ENCODE measurements at regions not wholly inside any gene's neighbourhood (a gene's known extent, or its start where the extent isn't known, plus 50 kb on each side); places are given as distances from the start of the nearest gene placed in this dataset.
"Not testable (repeated sequence)": the region's sequence is repeated elsewhere in the genome, so short reads cannot be mapped to it uniquely, and the experiment has no call there.

DNA sequence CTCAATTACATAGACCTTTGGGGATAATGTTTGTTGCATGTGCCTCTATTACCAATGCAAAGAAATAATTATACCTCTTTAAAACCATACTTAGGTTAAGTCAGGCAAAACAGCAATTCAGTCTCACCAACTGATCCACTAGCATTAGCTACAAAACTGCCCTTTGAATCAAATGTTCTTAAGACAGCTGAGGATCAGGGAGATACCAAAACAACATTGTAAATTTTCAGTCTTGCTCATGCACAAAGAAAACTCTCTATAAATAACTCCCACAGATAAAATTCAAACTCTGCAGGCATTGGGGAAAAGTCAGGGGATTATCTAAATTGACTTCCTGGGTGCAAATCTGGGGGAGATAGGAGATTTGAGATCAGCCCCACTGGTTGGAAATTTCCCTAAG, 100.9 kb upstream of the DPT start:
- no peak overlapping the region for H3K4me3 Mint-ChIP-seq
- ATAC-seq: no peak

GRCh38 chr1:168830562-168830961, 101.6 kb upstream of the DPT start:
- POLR2A ChIA-PET: no interaction called here
- Mint-ChIP-seq H3K36me3 (ENCODE audit: low read depth) (no peaks in the 10 kb centered on the region), H3K9me3 (ENCODE audit: insufficient read depth) (no peaks in the 10 kb centered on the region), H3K27me3 (ENCODE audit: low read depth) (peaks cover 2% of the 10 kb centered on the region), H3K4me1 (ENCODE audit: low read depth) (peaks cover 12% of the 10 kb centered on the region), H3K4me3 (no peak overlapping the region), H3K27ac (no peak overlapping the region)
- DNase-seq: no peak
- CTCF ChIA-PET: interaction anchor here (1.2 kb wide), 1 partner anchor 488 kb away, joined by 4 read pairs; no protein-coding TSS in a partner anchor
- ATAC-seq: no peak

More for the DNA sequence above, 100.9 kb upstream of the DPT start:
- peaks cover 2% of the 10 kb centered on the region for H3K27me3 Mint-ChIP-seq (ENCODE audit: low read depth)
- H3K4me1 Mint-ChIP-seq (ENCODE audit: low read depth): peaks cover 12% of the 10 kb centered on the region
- H3K36me3 Mint-ChIP-seq (ENCODE audit: low read depth): no peaks in the 10 kb centered on the region
- H3K27ac Mint-ChIP-seq: no peak overlapping the region
- POLR2A ChIA-PET: no interaction called here
- H3K9me3 Mint-ChIP-seq (ENCODE audit: insufficient read depth): no peaks in the 10 kb centered on the region
- DNase-seq: no peak
- CTCF ChIA-PET: interaction anchor here (0.6 to 1.2 kb wide), 2 partner anchors 249 to 487 kb away, joined by 3 to 4 read pairs; no protein-coding TSS in a partner anchor

- no peak for ATAC-seq
- no peak for DNase-seq
- no peaks in the 10 kb centered on the region for H3K36me3 Mint-ChIP-seq (ENCODE audit: low read depth)
- peaks cover 2% of the 10 kb centered on the region for H3K27me3 Mint-ChIP-seq (ENCODE audit: low read depth)
- POLR2A ChIA-PET: no interaction called here
- peaks cover 12% of the 10 kb centered on the region for H3K4me1 Mint-ChIP-seq (ENCODE audit: low read depth)
- H3K9me3 Mint-ChIP-seq (ENCODE audit: insufficient read depth): no peaks in the 10 kb centered on the region
- CTCF ChIA-PET: no interaction called here
- H3K27ac Mint-ChIP-seq: no peak overlapping the region
- no peak overlapping the region for H3K4me3 Mint-ChIP-seq
Measured at GRCh38 chr1:168832661-168833060, 103.7 kb upstream of the DPT start.

DNA sequence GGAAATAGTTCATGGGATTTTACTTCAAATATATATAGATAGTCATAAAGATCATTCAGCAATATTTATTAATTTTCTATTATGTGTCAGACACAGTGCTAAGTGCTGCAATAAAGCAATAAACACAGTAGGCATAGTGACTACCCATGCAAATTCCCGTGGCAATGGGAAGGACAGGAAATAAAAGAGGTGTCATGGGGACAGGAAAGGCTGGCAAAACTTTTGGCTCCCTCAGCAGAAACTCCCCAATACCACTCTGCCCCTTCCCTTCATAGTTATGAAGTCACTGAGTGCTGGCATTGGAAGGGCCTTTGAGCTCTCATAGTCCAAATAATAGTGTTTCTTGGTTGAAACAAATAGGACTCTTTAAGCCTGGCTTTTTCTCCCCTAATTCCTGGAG, 104.4 kb upstream of the DPT start:
- H3K27ac Mint-ChIP-seq: peak overlapping the region; percentile 56
- H3K27me3 Mint-ChIP-seq (ENCODE audit: low read depth): no peaks in the 10 kb centered on the region
- no peaks in the 10 kb centered on the region for H3K9me3 Mint-ChIP-seq (ENCODE audit: insufficient read depth)
- peaks cover 12% of the 10 kb centered on the region for H3K4me1 Mint-ChIP-seq (ENCODE audit: low read depth)
- no peak overlapping the region for H3K4me3 Mint-ChIP-seq
- ChIA-PET CTCF (interaction anchor here (0.9 to 1.1 kb wide), 2 partner anchors 14 to 88 kb away, joined by 3 read pairs; no protein-coding TSS in a partner anchor), POLR2A (no interaction called here)
- ATAC-seq (no peak), DNase-seq (no peak)
- H3K36me3 Mint-ChIP-seq (ENCODE audit: low read depth): no peaks in the 10 kb centered on the region

GRCh38 chr1:168833801-168834224, 104.8 kb upstream of the DPT start:
- no peaks in the 10 kb centered on the region for H3K36me3 Mint-ChIP-seq (ENCODE audit: low read depth)
- peaks cover 12% of the 10 kb centered on the region for H3K4me1 Mint-ChIP-seq (ENCODE audit: low read depth)
- DNase-seq (peak; percentile 30), ATAC-seq (peak; percentile 39)
- H3K9me3 Mint-ChIP-seq (ENCODE audit: insufficient read depth): no peaks in the 10 kb centered on the region
- ChIA-PET POLR2A (no interaction called here), CTCF (interaction anchor here (0.9 to 1.1 kb wide), 2 partner anchors 14 to 88 kb away, joined by 3 read pairs; no protein-coding TSS in a partner anchor)
- H3K4me3 Mint-ChIP-seq: no peak overlapping the region
- no peaks in the 10 kb centered on the region for H3K27me3 Mint-ChIP-seq (ENCODE audit: low read depth)
- peak overlapping the region; percentile 56 for H3K27ac Mint-ChIP-seq

GRCh38 chr1:168834225-168834872, 105.3 kb upstream of the DPT start:
- H3K27me3 Mint-ChIP-seq (ENCODE audit: low read depth): no peaks in the 10 kb centered on the region
- peaks cover 12% of the 10 kb centered on the region for H3K4me1 Mint-ChIP-seq (ENCODE audit: low read depth)
- ATAC-seq (no peak), DNase-seq (no peak)
- H3K27ac Mint-ChIP-seq: peak overlapping the region; percentile 56
- ChIA-PET CTCF (interaction anchor here (0.9 to 1.1 kb wide), 2 partner anchors 15 to 87 kb away, joined by 3 read pairs; no protein-coding TSS in a partner anchor), POLR2A (no interaction called here)
- H3K36me3 Mint-ChIP-seq (ENCODE audit: low read depth): no peaks in the 10 kb centered on the region
- H3K4me3 Mint-ChIP-seq: no peak overlapping the region
- no peaks in the 10 kb centered on the region for H3K9me3 Mint-ChIP-seq (ENCODE audit: insufficient read depth)

GRCh38 chr1:168835176-168835575, 106.2 kb upstream of the DPT start:
- H3K4me3 Mint-ChIP-seq: no peak overlapping the region
- ATAC-seq (no peak), DNase-seq (no peak)
- CTCF ChIA-PET: no interaction called here
- no peaks in the 10 kb centered on the region for H3K27me3 Mint-ChIP-seq (ENCODE audit: low read depth)
- no peak overlapping the region for H3K27ac Mint-ChIP-seq
- POLR2A ChIA-PET: no interaction called here
- no peaks in the 10 kb centered on the region for H3K9me3 Mint-ChIP-seq (ENCODE audit: insufficient read depth)
- no peaks in the 10 kb centered on the region for H3K36me3 Mint-ChIP-seq (ENCODE audit: low read depth)
- peaks cover 12% of the 10 kb centered on the region for H3K4me1 Mint-ChIP-seq (ENCODE audit: low read depth)

- POLR2A ChIA-PET: no interaction called here
- Mint-ChIP-seq H3K9me3 (ENCODE audit: insufficient read depth) (no peaks in the 10 kb centered on the region), H3K27me3 (ENCODE audit: low read depth) (no peaks in the 10 kb centered on the region), H3K36me3 (ENCODE audit: low read depth) (no peaks in the 10 kb centered on the region), H3K4me1 (ENCODE audit: low read depth) (peaks cover 12% of the 10 kb centered on the region), H3K4me3 (no peak overlapping the region), H3K27ac (no peak overlapping the region)
- DNase-seq (no peak), ATAC-seq (no peak)
- CTCF ChIA-PET: no interaction called here
Measured at GRCh38 chr1:168835791-168836190, 106.8 kb upstream of the DPT start.

- H3K9me3 Mint-ChIP-seq (ENCODE audit: insufficient read depth): no peaks in the 10 kb centered on the region
- no peak overlapping the region for H3K27ac Mint-ChIP-seq
- no peaks in the 10 kb centered on the region for H3K27me3 Mint-ChIP-seq (ENCODE audit: low read depth)
- no peaks in the 10 kb centered on the region for H3K36me3 Mint-ChIP-seq (ENCODE audit: low read depth)
- H3K4me1 Mint-ChIP-seq (ENCODE audit: low read depth): peaks cover 12% of the 10 kb centered on the region
- ChIA-PET POLR2A (no interaction called here), CTCF (no interaction called here)
- no peak overlapping the region for H3K4me3 Mint-ChIP-seq
- DNase-seq (no peak), ATAC-seq (no peak)
Measured at GRCh38 chr1:168836469-168836868, 107.5 kb upstream of the DPT start.

DNA sequence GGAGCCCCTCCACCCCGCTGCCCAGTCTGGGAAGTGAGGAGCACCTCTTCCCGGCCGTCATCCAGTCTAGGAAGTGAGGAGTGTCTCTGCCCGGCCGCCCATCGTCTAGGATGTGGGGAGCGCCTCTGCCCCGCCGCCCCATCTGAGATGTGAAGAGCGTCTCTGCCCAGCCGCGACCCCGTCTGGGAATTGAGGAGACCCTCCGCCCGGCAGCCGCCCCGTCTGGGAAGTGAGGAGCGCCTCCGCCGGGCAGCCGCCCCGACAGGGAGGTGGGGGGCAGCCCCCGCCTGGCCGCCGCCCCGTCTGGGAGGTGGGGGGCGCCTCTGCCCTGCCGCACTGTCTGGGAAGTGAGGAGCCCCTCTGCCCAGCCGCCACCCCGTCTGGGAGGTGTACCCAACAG, 108.2 kb upstream of the DPT start:
- H3K27ac Mint-ChIP-seq; ATAC-seq; H3K27me3 Mint-ChIP-seq (ENCODE audit: low read depth); CTCF ChIA-PET; H3K4me3 Mint-ChIP-seq; H3K36me3 Mint-ChIP-seq (ENCODE audit: low read depth); POLR2A ChIA-PET; DNase-seq; H3K9me3 Mint-ChIP-seq (ENCODE audit: insufficient read depth): not testable (repeated sequence)
- peaks cover 12% of the 10 kb centered on the region for H3K4me1 Mint-ChIP-seq (ENCODE audit: low read depth)

- peaks cover 3% of the 10 kb centered on the region for H3K27me3 Mint-ChIP-seq (ENCODE audit: low read depth)
- H3K27ac Mint-ChIP-seq: no peak overlapping the region
Measured at GRCh38 chr1:168842306-168842705, 113.3 kb upstream of the DPT start.

DNA sequence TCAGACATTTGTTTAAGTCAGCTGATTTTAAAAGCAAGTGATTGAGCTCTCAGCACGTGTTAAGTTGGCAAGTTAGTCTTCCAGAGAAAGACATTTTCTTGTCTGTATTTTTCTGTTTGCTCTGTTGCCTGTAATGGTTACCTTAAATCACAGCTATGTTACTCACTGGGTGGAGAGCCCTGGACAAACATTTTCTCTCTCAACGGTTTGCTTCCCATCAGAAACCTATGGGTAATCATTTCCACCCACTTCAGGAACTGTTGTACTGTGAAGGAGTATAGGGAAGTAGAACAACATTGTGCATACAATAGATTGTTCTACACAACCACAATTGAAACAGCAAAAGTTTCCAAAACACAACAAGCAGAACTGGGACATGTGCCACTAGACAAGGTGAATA, 113.9 kb upstream of the DPT start:
- no peak for ATAC-seq
- CTCF ChIA-PET: no interaction called here

More at GRCh38 chr1:168842306-168842705, 113.3 kb upstream of the DPT start:
- ChIA-PET POLR2A (interaction anchor here (0.6 kb wide), 1 partner anchor 58 kb away, joined by 3 read pairs; no protein-coding TSS in a partner anchor), CTCF (no interaction called here)
- H3K4me1 Mint-ChIP-seq (ENCODE audit: low read depth): no peaks in the 10 kb centered on the region
- ATAC-seq (no peak), DNase-seq (no peak)
- no peak overlapping the region for H3K4me3 Mint-ChIP-seq
- no peaks in the 10 kb centered on the region for H3K9me3 Mint-ChIP-seq (ENCODE audit: insufficient read depth)
- H3K36me3 Mint-ChIP-seq (ENCODE audit: low read depth): no peaks in the 10 kb centered on the region

DNA sequence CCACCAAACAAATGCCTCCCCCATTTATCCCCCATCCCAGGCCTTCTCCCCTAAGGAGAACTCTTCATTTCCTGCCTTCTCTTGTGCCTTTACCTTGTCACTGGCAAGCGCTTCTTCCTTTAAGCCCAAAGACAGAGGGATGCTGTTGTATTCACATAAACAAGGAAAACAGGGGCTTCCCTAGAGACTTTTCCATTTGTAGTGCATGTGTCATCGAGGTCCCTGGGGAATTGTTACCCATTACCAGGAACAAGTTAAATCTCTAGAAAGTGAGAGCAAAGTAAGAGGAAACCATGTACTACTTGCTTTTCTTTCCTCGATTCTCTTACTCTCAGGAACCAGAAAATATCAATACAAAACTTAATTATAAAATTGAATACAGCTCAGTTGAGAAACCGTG, 114.4 kb upstream of the DPT start:
- no peaks in the 10 kb centered on the region for H3K9me3 Mint-ChIP-seq (ENCODE audit: insufficient read depth)

More for the DNA sequence above, 113.9 kb upstream of the DPT start:
- no peaks in the 10 kb centered on the region for H3K9me3 Mint-ChIP-seq (ENCODE audit: insufficient read depth)
- no peaks in the 10 kb centered on the region for H3K36me3 Mint-ChIP-seq (ENCODE audit: low read depth)
- DNase-seq: no peak
- POLR2A ChIA-PET: no interaction called here
- H3K4me1 Mint-ChIP-seq (ENCODE audit: low read depth): no peaks in the 10 kb centered on the region
- H3K27me3 Mint-ChIP-seq (ENCODE audit: low read depth): peaks cover 3% of the 10 kb centered on the region
- no peak overlapping the region for H3K27ac Mint-ChIP-seq
- H3K4me3 Mint-ChIP-seq: no peak overlapping the region

More for the DNA sequence above, 114.4 kb upstream of the DPT start:
- POLR2A ChIA-PET: no interaction called here
- Mint-ChIP-seq H3K4me1 (ENCODE audit: low read depth) (no peaks in the 10 kb centered on the region), H3K36me3 (ENCODE audit: low read depth) (no peaks in the 10 kb centered on the region), H3K27me3 (ENCODE audit: low read depth) (peaks cover 5% of the 10 kb centered on the region), H3K4me3 (no peak overlapping the region), H3K27ac (no peak overlapping the region)
- ATAC-seq (no peak), DNase-seq (no peak)
- CTCF ChIA-PET: no interaction called here
